ENCODE measurements at regions not wholly inside any gene's neighbourhood (a gene's known extent, or its start where the extent isn't known, plus 50 kb on each side); places are given as distances from the start of the nearest gene placed in this dataset.

DNA sequence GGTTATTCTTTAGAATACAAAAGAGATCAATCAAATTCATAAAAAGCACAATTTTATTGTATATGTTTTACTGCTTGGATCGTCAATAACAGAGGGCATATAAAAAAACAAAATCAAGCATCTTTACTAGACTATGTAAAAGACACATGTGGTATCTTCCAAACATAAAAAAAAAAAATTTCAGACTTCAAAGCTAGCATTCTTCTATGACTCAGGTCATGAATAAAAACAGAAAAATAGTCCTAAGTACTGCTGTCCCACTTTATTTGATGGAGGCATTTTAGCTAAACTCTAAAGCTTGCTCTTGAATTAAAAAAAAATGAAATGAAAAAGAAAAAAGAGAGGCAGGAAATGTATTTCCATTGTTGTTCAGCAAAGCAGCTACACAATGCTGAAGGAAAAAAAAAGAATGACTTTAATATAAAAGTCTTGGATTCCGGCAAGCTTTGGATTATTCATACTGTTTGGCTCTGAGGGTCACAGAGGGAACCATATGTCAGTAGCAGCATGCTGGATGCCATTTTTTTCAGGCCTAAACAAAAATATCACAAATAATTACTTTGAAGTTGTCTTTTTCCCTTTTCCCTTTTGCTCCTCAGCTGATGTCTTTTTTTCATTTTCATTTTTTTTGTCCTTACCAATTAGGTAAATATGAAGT lies 249.1 kb upstream of the DIAPH2 start:
- no peak for DNase-seq (ENCODE audit: low read depth, low spot score)
- no peak overlapping the region for H3K9ac ChIP-seq (ENCODE audit: insufficient read length)
- no peak overlapping the region for H3K4me3 ChIP-seq
- no peaks in the 10 kb centered on the region for H3K36me3 ChIP-seq (ENCODE audit: insufficient read depth, low read length)
- no peaks in the 10 kb centered on the region for H3K9me3 ChIP-seq (ENCODE audit: low read depth, low read length)
- no peak overlapping the region for H3K27ac ChIP-seq
- TF ChIP-seq EZH2 (IDR thresholded peaks at IDR 0.05) (no peak), POLR2AphosphoS5 (IDR thresholded peaks at IDR 0.05; ENCODE audit: borderline replicate concordance, low read depth, low read length) (no peak), FOXP2 (optimal IDR thresholded peaks at IDR 0.05; ENCODE audit: control extremely low read depth, extremely low read length, insufficient read depth) (no peak)

DNA sequence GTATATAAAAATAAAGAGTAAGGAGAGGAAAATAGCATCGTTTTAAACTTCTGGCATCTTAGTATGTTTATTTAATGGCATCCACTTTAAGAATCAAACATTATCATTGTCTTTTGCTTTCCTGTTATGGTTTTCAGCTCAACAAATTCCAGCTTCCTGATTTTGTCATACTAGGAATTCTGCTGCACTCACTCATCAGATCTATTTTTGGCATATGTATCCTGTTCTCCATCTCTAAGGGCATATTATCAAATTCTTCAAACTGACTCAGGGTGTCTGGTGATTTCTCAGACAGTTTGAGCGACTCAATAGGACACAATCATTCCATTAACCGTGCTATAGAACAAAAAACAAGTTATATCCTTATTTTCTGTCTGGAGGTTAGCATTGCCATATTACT lies 248.5 kb upstream of the DIAPH2 start:
- H3K36me3 ChIP-seq (ENCODE audit: insufficient read depth, low read length), result no peaks in the 10 kb centered on the region
- no peaks in the 10 kb centered on the region for H3K9me3 ChIP-seq (ENCODE audit: low read depth, low read length)
- no peak overlapping the region for H3K27ac ChIP-seq
- TF ChIP-seq EZH2 (IDR thresholded peaks at IDR 0.05) (no peak), POLR2AphosphoS5 (IDR thresholded peaks at IDR 0.05; ENCODE audit: borderline replicate concordance, low read depth, low read length) (no peak), FOXP2 (optimal IDR thresholded peaks at IDR 0.05; ENCODE audit: control extremely low read depth, extremely low read length, insufficient read depth) (no peak)
- no peak for DNase-seq (ENCODE audit: low read depth, low spot score)
- H3K9ac ChIP-seq (ENCODE audit: insufficient read length), result no peak overlapping the region
- H3K4me3 ChIP-seq, result no peak overlapping the region

DNA sequence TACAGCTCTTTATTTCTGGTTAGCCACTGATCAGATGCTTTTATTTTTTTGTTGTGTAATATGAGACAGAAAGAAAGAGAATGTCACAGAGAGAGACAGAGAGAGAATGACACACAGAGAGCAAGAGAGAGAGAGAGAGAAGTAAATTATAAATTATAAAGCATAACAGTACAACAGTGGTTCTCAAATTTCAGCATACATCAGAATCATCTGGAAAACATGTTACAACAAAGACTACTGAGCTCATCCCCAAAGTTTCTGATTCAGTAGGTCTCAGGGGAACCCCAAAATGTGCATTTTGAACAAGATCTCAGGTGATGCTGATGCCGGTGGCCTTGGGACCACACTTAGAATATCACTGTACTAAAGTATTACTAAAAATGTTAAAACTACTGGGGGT lies 245.8 kb upstream of the DIAPH2 start:
- Histone ChIP-seq H3K9ac (ENCODE audit: insufficient read length) (no peak overlapping the region), H3K4me3 (no peak overlapping the region), H3K27ac (no peak overlapping the region), H3K36me3 (ENCODE audit: insufficient read depth, low read length) (no peaks in the 10 kb centered on the region), H3K9me3 (ENCODE audit: low read depth, low read length) (no peaks in the 10 kb centered on the region)
- no peak for TF ChIP-seq POLR2AphosphoS5 (IDR thresholded peaks at IDR 0.05; ENCODE audit: borderline replicate concordance, low read depth, low read length)
- no peak for TF ChIP-seq EZH2 (IDR thresholded peaks at IDR 0.05)
- no peak for TF ChIP-seq FOXP2 (optimal IDR thresholded peaks at IDR 0.05; ENCODE audit: control extremely low read depth, extremely low read length, insufficient read depth)
- DNase-seq (ENCODE audit: low read depth, low spot score), result no peak

DNA sequence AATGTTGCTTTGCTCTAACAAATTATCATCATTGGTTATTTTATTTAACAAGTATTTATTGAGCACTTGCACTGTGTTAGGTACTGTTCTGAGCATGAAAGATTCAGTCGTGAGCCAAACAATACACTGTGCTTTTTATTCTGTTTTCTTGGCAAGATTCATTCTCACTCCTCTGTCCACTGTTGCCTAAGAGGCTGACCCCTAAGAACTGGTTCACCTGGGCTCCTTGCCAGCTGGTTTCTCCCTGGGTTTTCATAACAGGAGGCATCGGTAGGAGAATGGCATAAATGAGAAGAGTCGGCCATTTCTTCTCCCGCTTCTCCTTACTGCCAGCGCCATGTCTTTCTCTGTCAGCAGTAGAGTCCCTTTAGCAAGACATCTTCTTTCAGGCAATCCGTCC lies 243.7 kb upstream of the DIAPH2 start:
- no peak for DNase-seq (ENCODE audit: low read depth, low spot score)
- Histone ChIP-seq H3K9me3 (ENCODE audit: low read depth, low read length) (no peaks in the 10 kb centered on the region), H3K9ac (ENCODE audit: insufficient read length) (no peak overlapping the region), H3K36me3 (ENCODE audit: insufficient read depth, low read length) (no peaks in the 10 kb centered on the region), H3K27ac (no peak overlapping the region), H3K4me3 (no peak overlapping the region)
- no peak for TF ChIP-seq POLR2AphosphoS5 (IDR thresholded peaks at IDR 0.05; ENCODE audit: borderline replicate concordance, low read depth, low read length)

DNA sequence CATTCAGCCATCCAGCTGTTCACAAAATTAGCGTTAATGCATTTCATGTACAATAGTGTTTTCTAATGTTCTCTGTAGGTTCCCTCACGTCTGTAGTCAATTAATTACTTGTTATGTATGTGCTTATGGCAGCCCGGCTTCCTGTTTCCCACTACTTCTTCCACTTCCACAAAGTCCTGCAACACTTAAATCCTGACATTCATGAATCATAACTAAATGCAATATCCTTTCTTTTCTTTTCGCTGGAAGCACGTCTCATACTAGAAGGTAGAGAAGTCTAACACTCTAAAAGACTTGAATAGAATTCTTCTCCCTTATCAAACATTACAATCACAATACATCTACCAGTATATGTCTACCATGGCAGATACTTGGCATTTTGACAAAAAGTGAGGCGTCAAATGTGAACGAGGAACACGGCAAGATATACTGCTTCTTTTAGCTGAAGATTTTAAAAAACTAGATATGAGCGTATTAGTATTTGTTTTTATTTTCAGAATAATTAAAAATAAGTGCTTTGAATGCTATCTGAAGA lies 239.0 kb upstream of the DIAPH2 start:
- Histone ChIP-seq H3K27ac (no peak overlapping the region), H3K9ac (ENCODE audit: insufficient read length) (no peak overlapping the region), H3K9me3 (ENCODE audit: low read depth, low read length) (no peaks in the 10 kb centered on the region), H3K4me3 (0 out of 2 replicates have a peak overlapping the region, but pooled peaks have one; percentile 25), H3K36me3 (ENCODE audit: insufficient read depth, low read length) (no peaks in the 10 kb centered on the region)
- TF ChIP-seq FOXP2 (optimal IDR thresholded peaks at IDR 0.05; ENCODE audit: control extremely low read depth, extremely low read length, insufficient read depth), result no peak
- no peak for TF ChIP-seq EZH2 (IDR thresholded peaks at IDR 0.05)
- no peak for TF ChIP-seq POLR2AphosphoS5 (IDR thresholded peaks at IDR 0.05; ENCODE audit: borderline replicate concordance, low read depth, low read length)
- no peak for DNase-seq (ENCODE audit: low read depth, low spot score)

DNA sequence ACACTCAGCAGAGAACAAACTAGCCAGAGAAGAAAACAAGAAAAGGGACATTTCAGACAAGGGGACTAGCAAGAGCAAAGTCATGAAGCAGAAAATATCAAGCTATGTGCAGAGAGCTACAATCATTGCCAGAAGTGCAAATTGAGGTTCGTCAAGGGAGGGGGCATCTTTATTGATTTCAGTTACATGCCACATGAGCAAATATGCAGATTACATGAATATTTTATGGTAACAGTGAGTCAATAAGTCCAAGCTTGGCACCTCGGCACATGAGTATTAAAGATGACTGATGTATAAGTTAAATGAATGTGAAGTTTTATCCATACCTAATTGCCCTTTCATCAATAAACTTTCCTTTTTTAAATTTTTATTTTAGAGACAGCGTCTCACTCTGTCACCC lies 238.1 kb upstream of the DIAPH2 start:
- H3K9me3 ChIP-seq (ENCODE audit: low read depth, low read length), result no peaks in the 10 kb centered on the region
- H3K27ac ChIP-seq, result no peak overlapping the region
- DNase-seq (ENCODE audit: low read depth, low spot score), result no peak
- no peak overlapping the region for H3K9ac ChIP-seq (ENCODE audit: insufficient read length)
- TF ChIP-seq FOXP2 (optimal IDR thresholded peaks at IDR 0.05; ENCODE audit: control extremely low read depth, extremely low read length, insufficient read depth), result no peak
- no peak for TF ChIP-seq POLR2AphosphoS5 (IDR thresholded peaks at IDR 0.05; ENCODE audit: borderline replicate concordance, low read depth, low read length)
- no peak for TF ChIP-seq EZH2 (IDR thresholded peaks at IDR 0.05)
- no peak overlapping the region for H3K4me3 ChIP-seq
- no peaks in the 10 kb centered on the region for H3K36me3 ChIP-seq (ENCODE audit: insufficient read depth, low read length)

DNA sequence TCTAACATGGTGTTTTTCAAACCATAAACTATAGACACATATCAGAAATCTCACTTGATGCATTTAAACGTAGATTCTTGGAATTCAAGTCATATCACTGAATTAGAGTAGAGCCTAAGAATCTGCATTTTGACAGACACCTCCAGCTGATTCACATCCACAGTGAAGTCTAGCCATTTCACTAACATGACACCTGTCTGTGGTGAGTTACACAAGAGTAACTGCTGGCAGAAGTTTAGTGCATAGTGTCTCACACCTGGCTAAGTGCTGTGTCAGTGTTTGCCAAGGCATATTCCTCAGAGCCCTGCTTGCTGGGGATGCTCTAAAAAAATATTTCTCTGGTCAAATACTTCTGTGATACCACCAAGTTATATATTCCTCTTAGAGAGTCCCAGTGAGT lies 237.5 kb upstream of the DIAPH2 start:
- Histone ChIP-seq H3K4me3 (no peak overlapping the region), H3K27ac (no peak overlapping the region), H3K36me3 (ENCODE audit: insufficient read depth, low read length) (no peaks in the 10 kb centered on the region), H3K9ac (ENCODE audit: insufficient read length) (no peak overlapping the region), H3K9me3 (ENCODE audit: low read depth, low read length) (no peaks in the 10 kb centered on the region)
- DNase-seq (ENCODE audit: low read depth, low spot score), result no peak
- TF ChIP-seq EZH2 (IDR thresholded peaks at IDR 0.05), result no peak

DNA sequence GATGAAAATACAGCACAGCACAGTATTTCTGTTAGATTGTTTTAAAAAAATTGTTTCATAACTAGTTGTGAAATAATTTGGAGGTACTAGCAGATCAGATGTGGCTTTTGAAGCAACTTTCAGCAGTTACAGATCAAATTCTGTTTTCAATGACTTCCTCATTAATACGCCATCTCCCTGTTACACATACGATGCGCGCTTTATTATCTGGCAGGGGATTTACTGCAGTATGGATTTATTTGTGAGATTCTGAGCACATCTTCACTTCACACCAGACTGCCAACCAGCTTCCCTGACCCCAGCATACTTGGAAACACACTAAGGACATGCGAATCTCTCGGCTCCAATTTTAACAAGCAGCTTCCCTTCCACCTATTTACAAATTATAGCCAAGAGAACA lies 235.5 kb upstream of the DIAPH2 start:
- Histone ChIP-seq H3K27ac (no peak overlapping the region), H3K4me3 (no peak overlapping the region), H3K9ac (ENCODE audit: insufficient read length) (no peak overlapping the region), H3K36me3 (ENCODE audit: insufficient read depth, low read length) (no peaks in the 10 kb centered on the region), H3K9me3 (ENCODE audit: low read depth, low read length) (no peaks in the 10 kb centered on the region)
- TF ChIP-seq FOXP2 (optimal IDR thresholded peaks at IDR 0.05; ENCODE audit: control extremely low read depth, extremely low read length, insufficient read depth), result no peak
- TF ChIP-seq POLR2AphosphoS5 (IDR thresholded peaks at IDR 0.05; ENCODE audit: borderline replicate concordance, low read depth, low read length), result no peak
- no peak for TF ChIP-seq EZH2 (IDR thresholded peaks at IDR 0.05)
- DNase-seq (ENCODE audit: low read depth, low spot score), result no peak

DNA sequence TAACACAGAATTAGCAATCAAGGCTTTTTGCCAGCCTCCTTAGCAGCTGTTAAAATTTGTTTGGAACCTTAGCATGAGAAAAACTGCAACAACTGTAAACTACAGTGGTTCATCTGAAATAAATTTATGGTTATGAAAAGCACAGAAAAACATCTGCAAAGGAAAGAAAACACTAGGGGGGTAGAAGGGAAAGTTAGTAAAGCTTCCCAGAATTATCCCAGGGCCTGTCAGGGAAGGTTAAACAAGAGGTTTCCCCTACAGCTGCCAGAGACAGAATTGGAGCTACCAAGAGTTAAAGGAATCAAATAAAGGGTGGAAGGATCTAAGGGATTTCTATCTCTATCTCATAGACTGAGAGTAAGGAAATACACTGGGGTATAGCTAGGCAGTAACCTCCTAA lies 234.7 kb upstream of the DIAPH2 start:
- Histone ChIP-seq H3K4me3 (no peak overlapping the region), H3K9ac (ENCODE audit: insufficient read length) (no peak overlapping the region), H3K36me3 (ENCODE audit: insufficient read depth, low read length) (no peaks in the 10 kb centered on the region), H3K27ac (no peak overlapping the region), H3K9me3 (ENCODE audit: low read depth, low read length) (no peaks in the 10 kb centered on the region)
- TF ChIP-seq FOXP2 (optimal IDR thresholded peaks at IDR 0.05; ENCODE audit: control extremely low read depth, extremely low read length, insufficient read depth) (no peak), EZH2 (IDR thresholded peaks at IDR 0.05) (no peak), POLR2AphosphoS5 (IDR thresholded peaks at IDR 0.05; ENCODE audit: borderline replicate concordance, low read depth, low read length) (no peak)
- DNase-seq (ENCODE audit: low read depth, low spot score), result no peak
